Ishikawa (cell line): ENCODE measurements at regions not wholly inside any gene's neighbourhood (a gene's known extent, or its start where the extent isn't known, plus 50 kb on each side); places are given as distances from the start of the nearest gene placed in this dataset.

Experiments
- CEBPB ChIP-seq: IDR thresholded peaks from 2 replicates; pipeline ENCODE4 v1.6.1; 2012
- CREB1 ChIP-seq: IDR thresholded peaks from 2 replicates; pipeline ENCODE4 v1.6.1; 2012; ENCODE audit warnings: low read depth
- EGR1 ChIP-seq: IDR thresholded peaks from 2 replicates; pipeline ENCODE4 v1.6.1; 2012
- EP300 ChIP-seq: IDR thresholded peaks from 2 replicates; pipeline ENCODE4 v1.6.1; 2012; ENCODE audit warnings: borderline replicate concordance
- FOXM1 ChIP-seq: IDR thresholded peaks from 2 replicates; pipeline ENCODE4 v1.6.1; 2012; ENCODE audit warnings: low read depth, borderline replicate concordance
- NFIC ChIP-seq: IDR thresholded peaks from 2 replicates; pipeline ENCODE4 v1.6.1; 2012
- RAD21 ChIP-seq: IDR thresholded peaks from 2 replicates; pipeline ENCODE4 v1.6.1; 2012; ENCODE audit warnings: low read depth
- TAF1 ChIP-seq: IDR thresholded peaks from 2 replicates; pipeline ENCODE4 v1.6.1; 2012; ENCODE audit warnings: low read depth, mild to moderate bottlenecking
- TCF12 ChIP-seq: IDR thresholded peaks from 2 replicates; pipeline ENCODE4 v1.6.1; 2012; ENCODE audit warnings: low read depth
- TEAD4 ChIP-seq: IDR thresholded peaks from 2 replicates; pipeline ENCODE4 v1.6.1; 2012
- YY1 ChIP-seq: IDR thresholded peaks from 2 replicates; pipeline ENCODE4 v1.6.1; 2012; ENCODE audit warnings: low read depth
- ZBTB7A ChIP-seq: IDR thresholded peaks from 2 replicates; pipeline ENCODE4 v1.6.1; 2012; ENCODE audit warnings: low read depth
- TF ChIP-seq, protein P1 (sequence below): IDR thresholded peaks from 2 replicates; pipeline ENCODE4 v1.6.1; 2012
- TF ChIP-seq, protein P2 (sequence below): IDR thresholded peaks from 2 replicates; pipeline ENCODE4 v1.6.1; 2012
- TF ChIP-seq, protein P3 (sequence below): IDR thresholded peaks from 2 replicates; pipeline ENCODE4 v1.6.1; 2012; ENCODE audit warnings: low read depth, mild to moderate bottlenecking

DNA sequence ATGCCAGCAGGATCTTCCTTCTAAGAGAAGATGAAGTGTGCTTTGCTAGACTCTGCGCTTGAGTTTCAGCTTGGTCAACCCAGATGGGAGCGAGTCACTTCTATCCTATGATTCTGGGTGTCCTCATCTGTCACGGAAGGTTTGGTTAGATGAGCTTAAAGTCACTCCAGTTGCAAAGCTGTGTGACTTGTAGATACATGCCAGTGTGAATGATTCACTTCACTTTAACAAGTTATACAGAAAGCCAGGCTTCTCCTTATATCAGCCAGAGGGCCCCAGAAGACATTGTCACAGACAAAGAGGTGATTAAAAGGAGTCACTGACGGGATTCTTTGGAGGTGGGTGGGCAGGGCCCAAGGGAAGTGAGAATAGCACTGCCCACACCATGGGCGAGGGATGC lies 122.6 kb upstream of the PFKP start:
- TF ChIP-seq FOXM1, result no peak
- no peak for TF ChIP-seq TCF12
- no peak for TF ChIP-seq YY1
- TF ChIP-seq EGR1, result no peak
- no peak for TF ChIP-seq TAF1
- no peak for TF ChIP-seq ZBTB7A
- TF ChIP-seq, protein P1, sequence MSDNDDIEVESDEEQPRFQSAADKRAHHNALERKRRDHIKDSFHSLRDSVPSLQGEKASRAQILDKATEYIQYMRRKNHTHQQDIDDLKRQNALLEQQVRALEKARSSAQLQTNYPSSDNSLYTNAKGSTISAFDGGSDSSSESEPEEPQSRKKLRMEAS, result no peak
- TF ChIP-seq CREB1, result no peak
- no peak for TF ChIP-seq RAD21
- TF ChIP-seq, protein P2, sequence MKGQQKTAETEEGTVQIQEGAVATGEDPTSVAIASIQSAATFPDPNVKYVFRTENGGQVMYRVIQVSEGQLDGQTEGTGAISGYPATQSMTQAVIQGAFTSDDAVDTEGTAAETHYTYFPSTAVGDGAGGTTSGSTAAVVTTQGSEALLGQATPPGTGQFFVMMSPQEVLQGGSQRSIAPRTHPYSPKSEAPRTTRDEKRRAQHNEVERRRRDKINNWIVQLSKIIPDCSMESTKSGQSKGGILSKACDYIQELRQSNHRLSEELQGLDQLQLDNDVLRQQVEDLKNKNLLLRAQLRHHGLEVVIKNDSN, result no peak
- TF ChIP-seq TEAD4, result no peak
- TF ChIP-seq EP300, result no peak
- TF ChIP-seq, protein P3, sequence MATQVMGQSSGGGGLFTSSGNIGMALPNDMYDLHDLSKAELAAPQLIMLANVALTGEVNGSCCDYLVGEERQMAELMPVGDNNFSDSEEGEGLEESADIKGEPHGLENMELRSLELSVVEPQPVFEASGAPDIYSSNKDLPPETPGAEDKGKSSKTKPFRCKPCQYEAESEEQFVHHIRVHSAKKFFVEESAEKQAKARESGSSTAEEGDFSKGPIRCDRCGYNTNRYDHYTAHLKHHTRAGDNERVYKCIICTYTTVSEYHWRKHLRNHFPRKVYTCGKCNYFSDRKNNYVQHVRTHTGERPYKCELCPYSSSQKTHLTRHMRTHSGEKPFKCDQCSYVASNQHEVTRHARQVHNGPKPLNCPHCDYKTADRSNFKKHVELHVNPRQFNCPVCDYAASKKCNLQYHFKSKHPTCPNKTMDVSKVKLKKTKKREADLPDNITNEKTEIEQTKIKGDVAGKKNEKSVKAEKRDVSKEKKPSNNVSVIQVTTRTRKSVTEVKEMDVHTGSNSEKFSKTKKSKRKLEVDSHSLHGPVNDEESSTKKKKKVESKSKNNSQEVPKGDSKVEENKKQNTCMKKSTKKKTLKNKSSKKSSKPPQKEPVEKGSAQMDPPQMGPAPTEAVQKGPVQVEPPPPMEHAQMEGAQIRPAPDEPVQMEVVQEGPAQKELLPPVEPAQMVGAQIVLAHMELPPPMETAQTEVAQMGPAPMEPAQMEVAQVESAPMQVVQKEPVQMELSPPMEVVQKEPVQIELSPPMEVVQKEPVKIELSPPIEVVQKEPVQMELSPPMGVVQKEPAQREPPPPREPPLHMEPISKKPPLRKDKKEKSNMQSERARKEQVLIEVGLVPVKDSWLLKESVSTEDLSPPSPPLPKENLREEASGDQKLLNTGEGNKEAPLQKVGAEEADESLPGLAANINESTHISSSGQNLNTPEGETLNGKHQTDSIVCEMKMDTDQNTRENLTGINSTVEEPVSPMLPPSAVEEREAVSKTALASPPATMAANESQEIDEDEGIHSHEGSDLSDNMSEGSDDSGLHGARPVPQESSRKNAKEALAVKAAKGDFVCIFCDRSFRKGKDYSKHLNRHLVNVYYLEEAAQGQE, result no peak
- TF ChIP-seq CEBPB, result no peak

DNA sequence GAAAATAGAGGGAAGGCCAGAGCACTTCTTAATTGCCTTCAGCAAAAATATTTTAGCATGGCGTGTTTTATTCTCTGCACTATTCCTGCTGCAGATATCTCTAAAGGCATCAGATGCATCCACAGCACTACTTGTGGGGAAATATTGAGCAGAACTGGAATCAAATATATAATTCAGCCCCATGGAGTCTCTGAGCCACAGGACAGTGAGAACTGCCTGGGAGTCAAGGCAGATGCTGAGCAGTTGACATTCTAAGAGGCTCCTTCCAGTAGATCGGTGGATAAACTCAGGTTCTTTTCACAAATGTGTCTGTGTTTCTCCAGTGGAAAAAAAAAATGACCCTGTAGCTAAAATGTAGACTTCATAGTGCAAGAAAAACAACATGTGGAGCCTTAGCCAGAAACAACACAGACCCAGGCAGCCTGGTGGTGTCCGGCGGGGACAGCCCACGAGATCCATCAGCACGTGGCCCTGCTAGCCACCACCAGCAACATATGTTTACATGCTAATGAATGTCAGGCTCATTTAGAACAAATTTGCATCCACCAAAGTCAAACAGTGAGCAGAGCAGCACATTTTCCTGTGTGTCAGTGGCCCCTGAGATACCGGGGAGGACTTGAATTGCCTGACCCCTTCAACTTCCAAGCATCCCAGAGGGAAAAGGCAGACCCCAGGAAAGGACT lies 123.3 kb upstream of the PFKP start:
- TF ChIP-seq YY1 (no peak), CREB1 (no peak), NFIC (no peak), ZBTB7A (no peak), TEAD4 (no peak)
- TF ChIP-seq, protein P2, result no peak
- TF ChIP-seq, protein P3, result no peak

DNA sequence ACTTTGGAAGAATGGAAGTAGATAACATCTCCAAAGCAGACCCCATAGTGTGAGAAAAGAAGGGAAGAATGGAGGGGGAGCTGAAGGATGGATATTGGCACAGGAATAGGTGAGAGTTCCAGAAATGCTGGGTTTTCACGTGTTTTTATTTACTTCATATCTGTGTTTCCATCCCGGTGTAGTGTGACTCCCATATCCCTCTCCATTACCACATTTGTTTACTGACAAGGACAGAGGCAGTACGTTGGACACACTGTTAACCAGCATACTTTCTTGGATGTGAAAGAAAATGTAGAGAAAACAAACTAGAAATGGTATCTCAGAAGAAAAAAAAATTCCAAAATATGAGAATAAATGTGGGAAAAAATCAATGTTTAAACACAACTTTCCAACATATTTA lies 124.4 kb upstream of the PFKP start:
- TF ChIP-seq, protein P1, result no peak
- TF ChIP-seq FOXM1, result no peak
- TF ChIP-seq EGR1, result no peak
- no peak for TF ChIP-seq EP300
- TF ChIP-seq, protein P3, result no peak
- no peak for TF ChIP-seq TEAD4
- TF ChIP-seq NFIC, result no peak
- TF ChIP-seq, protein P2, result no peak
- no peak for TF ChIP-seq CREB1
- no peak for TF ChIP-seq TCF12
- TF ChIP-seq RAD21, result no peak
- no peak for TF ChIP-seq CEBPB
- TF ChIP-seq YY1, result no peak
- no peak for TF ChIP-seq TAF1
- no peak for TF ChIP-seq ZBTB7A

DNA sequence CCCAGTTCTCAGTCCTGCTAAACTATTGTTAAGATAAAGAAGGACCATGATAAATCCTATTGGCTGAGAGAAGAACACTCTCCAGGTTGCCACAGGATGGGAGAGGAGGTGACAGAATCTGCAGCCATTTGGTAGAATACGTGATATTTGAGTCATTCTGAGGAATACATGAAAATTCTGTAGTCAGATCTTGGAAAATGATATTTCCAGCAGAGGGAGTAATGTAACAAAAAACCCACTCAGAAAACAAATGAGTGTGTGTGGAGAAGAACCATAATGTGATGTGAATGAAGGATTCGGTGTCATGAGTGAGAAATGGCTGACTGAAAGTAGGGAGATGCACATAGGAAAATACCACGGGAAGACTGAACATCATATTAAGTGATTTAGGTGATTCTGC lies 128.5 kb upstream of the PFKP start:
- no peak for TF ChIP-seq NFIC
- TF ChIP-seq TAF1, result no peak
- no peak for TF ChIP-seq CREB1
- no peak for TF ChIP-seq ZBTB7A
- TF ChIP-seq CEBPB, result no peak
- no peak for TF ChIP-seq RAD21
- no peak for TF ChIP-seq YY1
